ENCODE measurements at regions not wholly inside any gene's neighbourhood (a gene's known extent, or its start where the extent isn't known, plus 50 kb on each side); places are given as distances from the start of the nearest gene placed in this dataset.
"Not testable (repeated sequence)": the region's sequence is repeated elsewhere in the genome, so short reads cannot be mapped to it uniquely, and the experiment has no call there.

DNA sequence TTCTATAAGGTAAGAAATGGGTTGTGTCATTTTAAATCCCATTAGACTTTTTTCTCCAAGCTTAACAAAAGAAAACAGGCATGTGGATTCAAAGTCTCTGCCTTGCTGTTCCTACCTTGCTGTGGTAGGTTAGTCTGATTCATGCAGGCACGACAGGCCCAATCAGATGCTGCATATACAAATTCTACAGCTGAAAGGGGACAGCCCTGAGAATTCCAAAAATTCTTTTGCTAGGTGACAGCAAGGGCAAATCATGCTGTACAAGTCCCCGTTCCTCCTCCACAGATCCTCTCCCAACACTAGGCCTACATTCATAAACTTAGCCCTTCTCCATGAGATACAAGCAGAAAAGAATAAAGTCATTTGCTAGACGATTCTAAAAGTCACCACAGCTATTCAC is 161.2 kb upstream of the THBS1 start:
- Histone ChIP-seq H2AFZ (ENCODE audit: low read depth) (no peak overlapping the region), H3K4me2 (no peak overlapping the region), H3K4me3 (ENCODE audit: low read depth in 2 of 2, low read length in 1 of 2) (no peak overlapping the region), H3K27ac (ENCODE audit: low read depth in 2 of 2, low read length in 1 of 2) (no peak overlapping the region), H3K9ac (no peak overlapping the region), H3K27me3 (ENCODE audit: insufficient read depth) (no peaks in the 10 kb centered on the region), H3F3A (replicated peaks; ENCODE audit: insufficient read depth) (no peaks in the 10 kb centered on the region), H3K9me2 (no peaks in the 10 kb centered on the region), H3K4me1 (ENCODE audit: control insufficient read depth in 1 of 2, insufficient read depth in 2 of 2, low read depth in 1 of 2, low read length in 1 of 2) (no peaks in the 10 kb centered on the region), H4K20me1 (ENCODE audit: insufficient read depth) (no peaks in the 10 kb centered on the region), H3K79me2 (ENCODE audit: insufficient read depth) (no peaks in the 10 kb centered on the region), H3K9me3 (no peaks in the 10 kb centered on the region), H3K36me3 (replicated peaks in 1 of 2; ENCODE audit: control insufficient read depth in 1 of 2, insufficient read depth in 2 of 2, low read length in 1 of 2) (no peaks in the 10 kb centered on the region)
- DNase-seq = no peak
- ChIA-PET CTCF (interaction anchor here (1.3 kb wide), 1 partner anchor 19 kb away, joined by 3 read pairs; no protein-coding TSS in a partner anchor), POLR2A (no interaction called here)
- TF ChIP-seq USF2 (IDR thresholded peaks at IDR 0.05; ENCODE audit: borderline replicate concordance, low read depth, low read length) (no peak), RXRA (IDR thresholded peaks at IDR 0.05; ENCODE audit: borderline replicate concordance, low read depth) (no peak), NRF1 (IDR thresholded peaks at IDR 0.05; ENCODE audit: low read depth, low read length) (no peak), MXI1 (IDR thresholded peaks at IDR 0.05; ENCODE audit: low read depth, low read length) (no peak), YY1 (IDR thresholded peaks at IDR 0.05; ENCODE audit: low read depth) (no peak), SIN3A (IDR thresholded peaks at IDR 0.05; ENCODE audit: borderline replicate concordance, low read depth, low read length) (no peak), ELF1 (IDR thresholded peaks at IDR 0.05) (no peak), TCF12 (IDR thresholded peaks at IDR 0.05) (no peak), TEAD4 (IDR thresholded peaks at IDR 0.05; ENCODE audit: borderline replicate concordance, insufficient read depth) (no peak), USF1 (IDR thresholded peaks at IDR 0.05; ENCODE audit: borderline replicate concordance, low read depth) (no peak), RCOR1 (IDR thresholded peaks at IDR 0.05; ENCODE audit: low read length) (no peak)
- TF ChIP-seq, protein P1, sequence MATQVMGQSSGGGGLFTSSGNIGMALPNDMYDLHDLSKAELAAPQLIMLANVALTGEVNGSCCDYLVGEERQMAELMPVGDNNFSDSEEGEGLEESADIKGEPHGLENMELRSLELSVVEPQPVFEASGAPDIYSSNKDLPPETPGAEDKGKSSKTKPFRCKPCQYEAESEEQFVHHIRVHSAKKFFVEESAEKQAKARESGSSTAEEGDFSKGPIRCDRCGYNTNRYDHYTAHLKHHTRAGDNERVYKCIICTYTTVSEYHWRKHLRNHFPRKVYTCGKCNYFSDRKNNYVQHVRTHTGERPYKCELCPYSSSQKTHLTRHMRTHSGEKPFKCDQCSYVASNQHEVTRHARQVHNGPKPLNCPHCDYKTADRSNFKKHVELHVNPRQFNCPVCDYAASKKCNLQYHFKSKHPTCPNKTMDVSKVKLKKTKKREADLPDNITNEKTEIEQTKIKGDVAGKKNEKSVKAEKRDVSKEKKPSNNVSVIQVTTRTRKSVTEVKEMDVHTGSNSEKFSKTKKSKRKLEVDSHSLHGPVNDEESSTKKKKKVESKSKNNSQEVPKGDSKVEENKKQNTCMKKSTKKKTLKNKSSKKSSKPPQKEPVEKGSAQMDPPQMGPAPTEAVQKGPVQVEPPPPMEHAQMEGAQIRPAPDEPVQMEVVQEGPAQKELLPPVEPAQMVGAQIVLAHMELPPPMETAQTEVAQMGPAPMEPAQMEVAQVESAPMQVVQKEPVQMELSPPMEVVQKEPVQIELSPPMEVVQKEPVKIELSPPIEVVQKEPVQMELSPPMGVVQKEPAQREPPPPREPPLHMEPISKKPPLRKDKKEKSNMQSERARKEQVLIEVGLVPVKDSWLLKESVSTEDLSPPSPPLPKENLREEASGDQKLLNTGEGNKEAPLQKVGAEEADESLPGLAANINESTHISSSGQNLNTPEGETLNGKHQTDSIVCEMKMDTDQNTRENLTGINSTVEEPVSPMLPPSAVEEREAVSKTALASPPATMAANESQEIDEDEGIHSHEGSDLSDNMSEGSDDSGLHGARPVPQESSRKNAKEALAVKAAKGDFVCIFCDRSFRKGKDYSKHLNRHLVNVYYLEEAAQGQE (IDR thresholded peaks at IDR 0.05; ENCODE audit: low read depth, low read length) = no peak
- 51% methylated on average over 3 of the region's 3 CpGs for WGBS (ENCODE audit: low lambda C conversion rate)

GRCh38 chr15:39420123-39420852 is 160.6 kb upstream of the THBS1 start:
- WGBS (ENCODE audit: low lambda C conversion rate) = 93% methylated on average over 10 of the region's 19 CpGs
- H3K4me1 ChIP-seq (ENCODE audit: control insufficient read depth in 1 of 2, insufficient read depth in 2 of 2, low read depth in 1 of 2, low read length in 1 of 2); POLR2A ChIA-PET; H3K27me3 ChIP-seq (ENCODE audit: insufficient read depth); H2AFZ ChIP-seq (ENCODE audit: low read depth); H3K4me3 ChIP-seq (ENCODE audit: low read depth in 2 of 2, low read length in 1 of 2); H3K9me3 ChIP-seq; H3K9me2 ChIP-seq; H4K20me1 ChIP-seq (ENCODE audit: insufficient read depth); H3K9ac ChIP-seq; H3K4me2 ChIP-seq; H3K27ac ChIP-seq (ENCODE audit: low read depth in 2 of 2, low read length in 1 of 2); H3F3A ChIP-seq (replicated peaks; ENCODE audit: insufficient read depth); H3K36me3 ChIP-seq (replicated peaks in 1 of 2; ENCODE audit: control insufficient read depth in 1 of 2, insufficient read depth in 2 of 2, low read length in 1 of 2); H3K79me2 ChIP-seq (ENCODE audit: insufficient read depth); DNase-seq: not testable (repeated sequence)
- CTCF ChIA-PET = interaction anchor here (1.3 kb wide), 1 partner anchor 20 kb away, joined by 3 read pairs; no protein-coding TSS in a partner anchor

DNA sequence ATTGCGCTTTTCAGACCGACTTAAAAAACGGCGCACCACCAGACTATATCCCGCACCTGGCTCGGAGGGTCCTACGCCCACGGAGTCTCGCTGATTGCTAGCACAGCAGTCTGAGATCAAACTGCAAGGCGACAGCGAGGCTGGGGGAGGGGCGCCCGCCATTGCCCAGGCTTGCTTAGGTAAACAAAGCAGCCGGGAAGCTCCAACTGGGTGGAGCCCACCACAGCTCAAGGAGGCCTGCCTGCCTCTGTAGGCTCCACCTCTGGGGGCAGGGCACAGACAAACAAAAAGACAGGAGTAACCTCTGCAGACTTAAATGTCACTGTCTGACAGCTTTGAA is 160.1 kb upstream of the THBS1 start:
- H3K4me1 ChIP-seq (ENCODE audit: control insufficient read depth in 1 of 2, insufficient read depth in 2 of 2, low read depth in 1 of 2, low read length in 1 of 2); H3K9me2 ChIP-seq; POLR2A ChIA-PET; H3K27me3 ChIP-seq (ENCODE audit: insufficient read depth); H3K79me2 ChIP-seq (ENCODE audit: insufficient read depth); DNase-seq; H3F3A ChIP-seq (replicated peaks; ENCODE audit: insufficient read depth); H3K4me3 ChIP-seq (ENCODE audit: low read depth in 2 of 2, low read length in 1 of 2); H4K20me1 ChIP-seq (ENCODE audit: insufficient read depth); H3K4me2 ChIP-seq; H2AFZ ChIP-seq (ENCODE audit: low read depth); H3K9ac ChIP-seq; H3K36me3 ChIP-seq (replicated peaks in 1 of 2; ENCODE audit: control insufficient read depth in 1 of 2, insufficient read depth in 2 of 2, low read length in 1 of 2); H3K27ac ChIP-seq (ENCODE audit: low read depth in 2 of 2, low read length in 1 of 2); H3K9me3 ChIP-seq: not testable (repeated sequence)
- WGBS (ENCODE audit: low lambda C conversion rate) = 93% methylated on average over 3 of the region's 14 CpGs
- CTCF ChIA-PET = interaction anchor here (1.3 kb wide), 1 partner anchor 20 kb away, joined by 3 read pairs; no protein-coding TSS in a partner anchor

Data from SK-N-SH (cell line).